Fibroblast of villous mesenchyme (primary cell): ENCODE measurements at regions not wholly inside any gene's neighbourhood (a gene's known extent, or its start where the extent isn't known, plus 50 kb on each side); places are given as distances from the start of the nearest gene placed in this dataset.

Experiments
- DNase-seq: peaks from one replicate; pipeline ENCODE4 v3.0.0-alpha.2; 2010; ENCODE audit warnings: low read depth
- H3K4me3 ChIP-seq: 2 replicates; pipeline ENCODE4 v1.5.1; 2011; ENCODE audit warnings: low read depth, mild to moderate bottlenecking, low read length
- CTCF ChIP-seq: IDR thresholded peaks from 2 replicates; pipeline ENCODE4 v1.5.1; 2012; ENCODE audit warnings: low read depth, mild to moderate bottlenecking, low read length; ENCODE audit not compliant: insufficient read depth

- no peak overlapping the region for H3K4me3 ChIP-seq
- DNase-seq = no peak
- TF ChIP-seq CTCF = no peak
These were observed 197.9 kb downstream of the ICOS start for GRCh38 chr2:204134421-204134820.

GRCh38 chr2:204135752-204136151, 199.2 kb downstream of the ICOS start:
- DNase-seq = no peak
- no peak for TF ChIP-seq CTCF
- H3K4me3 ChIP-seq = no peak overlapping the region

GRCh38 chr2:204138206-204138605, 201.6 kb downstream of the ICOS start:
- no peak for TF ChIP-seq CTCF
- no peak overlapping the region for H3K4me3 ChIP-seq
- no peak for DNase-seq

- no peak overlapping the region for H3K4me3 ChIP-seq
- no peak for DNase-seq
- no peak for TF ChIP-seq CTCF
These were observed 203.7 kb downstream of the ICOS start for GRCh38 chr2:204140246-204140645.

GRCh38 chr2:204143216-204144014, 206.9 kb downstream of the ICOS start:
- no peak for DNase-seq
- H3K4me3 ChIP-seq = no peak overlapping the region
- TF ChIP-seq CTCF = no peak

GRCh38 chr2:204144492-204144891, 207.9 kb downstream of the ICOS start:
- no peak for TF ChIP-seq CTCF
- DNase-seq = no peak
- H3K4me3 ChIP-seq = no peak overlapping the region
